Bronchial epithelial cell (primary cell): ENCODE measurements at regions not wholly inside any gene's neighbourhood (a gene's known extent, or its start where the extent isn't known, plus 50 kb on each side); places are given as distances from the start of the nearest gene placed in this dataset.
A peak's percentile ranks its signal among the peaks of the same experiment; 100 is the strongest.

Source experiments
- DNase-seq: peaks from one replicate; pipeline ENCODE4 v3.0.0-alpha.2; 2010; ENCODE audit warnings: low read depth
- FAIRE-seq: peaks from 2 replicates; lab custom pipeline; 2011; peaks lifted over from hg19 to GRCh38; lab: Jason Lieb, UNC
- H3K27me3 ChIP-seq: 2 replicates; pipeline ENCODE4 v1.5.1; 2011; ENCODE audit warnings: low read length; ENCODE audit not compliant: control insufficient read depth, insufficient read depth
- H3K36me3 ChIP-seq: 2 replicates; pipeline ENCODE4 v1.5.1; 2011; ENCODE audit warnings: low read length; ENCODE audit not compliant: control insufficient read depth, insufficient read depth
- H3K4me3 ChIP-seq: 2 replicates; pipeline ENCODE4 v1.5.1; 2011; ENCODE audit warnings: mild to moderate bottlenecking, low read depth, low read length, control low read depth
- CTCF ChIP-seq: IDR thresholded peaks from 2 replicates; pipeline ENCODE4 v1.5.1; 2011; ENCODE audit warnings: mild to moderate bottlenecking, moderate library complexity, low read length, control low read depth, inconsistent platforms; ENCODE audit not compliant: insufficient read depth, severe bottlenecking

GRCh38 chr9:126096340-126096739 lies 230.3 kb upstream of the MVB12B start:
- TF ChIP-seq CTCF: no peak
- no peak for FAIRE-seq
- DNase-seq: no peak

GRCh38 chr9:126097679-126098078 lies 228.9 kb upstream of the MVB12B start:
- peaks cover 1% of the 10 kb centered on the region for H3K27me3 ChIP-seq
- no peak overlapping the region for H3K4me3 ChIP-seq
- no peak for DNase-seq
- no peak for FAIRE-seq
- TF ChIP-seq CTCF: no peak
- H3K36me3 ChIP-seq: no peaks in the 10 kb centered on the region

More at GRCh38 chr9:126096340-126096739, 230.3 kb upstream of the MVB12B start:
- Histone ChIP-seq H3K36me3 (no peaks in the 10 kb centered on the region), H3K27me3 (peaks cover 1% of the 10 kb centered on the region), H3K4me3 (no peak overlapping the region)

- H3K27me3 ChIP-seq: no peaks in the 10 kb centered on the region
- H3K36me3 ChIP-seq: no peaks in the 10 kb centered on the region
- FAIRE-seq: peak; percentile 91
- DNase-seq: no peak
- TF ChIP-seq CTCF: no peak
- no peak overlapping the region for H3K4me3 ChIP-seq
Observed at GRCh38 chr9:126106404-126106803, 220.2 kb upstream of the MVB12B start.

- DNase-seq (no peak), FAIRE-seq (no peak)
- Histone ChIP-seq H3K36me3 (no peaks in the 10 kb centered on the region), H3K4me3 (no peak overlapping the region), H3K27me3 (no peaks in the 10 kb centered on the region)
- no peak for TF ChIP-seq CTCF
Observed at GRCh38 chr9:126107693-126108092, 218.9 kb upstream of the MVB12B start.

- FAIRE-seq (no peak), DNase-seq (no peak)
- no peak overlapping the region for H3K4me3 ChIP-seq
- no peaks in the 10 kb centered on the region for H3K27me3 ChIP-seq
- TF ChIP-seq CTCF: no peak
- H3K36me3 ChIP-seq: no peaks in the 10 kb centered on the region
Observed at GRCh38 chr9:126108240-126108639, 218.4 kb upstream of the MVB12B start.

GRCh38 chr9:126109575-126109974 lies 217.1 kb upstream of the MVB12B start:
- Histone ChIP-seq H3K36me3 (no peaks in the 10 kb centered on the region), H3K4me3 (no peak overlapping the region), H3K27me3 (no peaks in the 10 kb centered on the region)
- no peak for TF ChIP-seq CTCF
- no peak for DNase-seq
- FAIRE-seq: no peak
